ENCODE measurements at regions not wholly inside any gene's neighbourhood (a gene's known extent, or its start where the extent isn't known, plus 50 kb on each side); places are given as distances from the start of the nearest gene placed in this dataset.
"Not testable (repeated sequence)": the region's sequence is repeated elsewhere in the genome, so short reads cannot be mapped to it uniquely, and the experiment has no call there.

- DNase-seq (ENCODE audit: low spot score), result peak; percentile 94
- intact Hi-C loops (cut with DNase I), result not testable (repeated sequence)
Measured at GRCh38 chr10:38355911-38356526, 261.9 kb downstream of the ZNF37A start.

GRCh38 chr10:38356527-38356926, 262.4 kb downstream of the ZNF37A start:
- intact Hi-C loops (cut with DNase I); DNase-seq (ENCODE audit: low spot score): not testable (repeated sequence)

- DNase-seq (ENCODE audit: low spot score); intact Hi-C loops (cut with DNase I): not testable (repeated sequence)
Measured at GRCh38 chr10:38362514-38362913, 268.4 kb downstream of the ZNF37A start.

GRCh38 chr10:38364073-38364472, 269.9 kb downstream of the ZNF37A start:
- DNase-seq (ENCODE audit: low spot score); intact Hi-C loops (cut with DNase I): not testable (repeated sequence)

GRCh38 chr10:38365917-38366316, 271.8 kb downstream of the ZNF37A start:
- DNase-seq (ENCODE audit: low spot score); intact Hi-C loops (cut with DNase I): not testable (repeated sequence)

- intact Hi-C loops (cut with DNase I); DNase-seq (ENCODE audit: low spot score): not testable (repeated sequence)
Measured at GRCh38 chr10:38383800-38384199, 289.7 kb downstream of the ZNF37A start.

- DNase-seq (ENCODE audit: low spot score); intact Hi-C loops (cut with DNase I): not testable (repeated sequence)
Measured at GRCh38 chr10:38386869-38387268, 292.7 kb downstream of the ZNF37A start.

GRCh38 chr10:38390725-38391124, 296.6 kb downstream of the ZNF37A start:
- intact Hi-C loops (cut with DNase I); DNase-seq (ENCODE audit: low spot score): not testable (repeated sequence)

GRCh38 chr10:38395465-38395864, 301.3 kb downstream of the ZNF37A start:
- intact Hi-C loops (cut with DNase I), result not testable (repeated sequence)

GRCh38 chr10:38396178-38396954, 302.2 kb downstream of the ZNF37A start:
- DNase-seq (ENCODE audit: low spot score); intact Hi-C loops (cut with DNase I): not testable (repeated sequence)

More at GRCh38 chr10:38395465-38395864, 301.3 kb downstream of the ZNF37A start:
- DNase-seq (ENCODE audit: low spot score), result not testable (repeated sequence)

GRCh38 chr10:38401565-38401964, 307.4 kb downstream of the ZNF37A start:
- DNase-seq (ENCODE audit: low spot score); intact Hi-C loops (cut with DNase I): not testable (repeated sequence)

GRCh38 chr10:38402442-38403346, 308.6 kb downstream of the ZNF37A start:
- intact Hi-C loops (cut with DNase I), result not testable (repeated sequence)
- peak; percentile 99 for DNase-seq (ENCODE audit: low spot score)

- intact Hi-C loops (cut with DNase I); DNase-seq (ENCODE audit: low spot score): not testable (repeated sequence)
Measured at GRCh38 chr10:38403347-38404117, 309.4 kb downstream of the ZNF37A start.

GRCh38 chr10:38423634-38424033, 329.5 kb downstream of the ZNF37A start:
- DNase-seq (ENCODE audit: low spot score); intact Hi-C loops (cut with DNase I): not testable (repeated sequence)

GRCh38 chr10:38430242-38430641, 336.1 kb downstream of the ZNF37A start:
- DNase-seq (ENCODE audit: low spot score); intact Hi-C loops (cut with DNase I): not testable (repeated sequence)

GRCh38 chr10:38437359-38437758, 343.2 kb downstream of the ZNF37A start:
- DNase-seq (ENCODE audit: low spot score); intact Hi-C loops (cut with DNase I): not testable (repeated sequence)

GRCh38 chr10:38448614-38449355, 354.6 kb downstream of the ZNF37A start:
- intact Hi-C loops (cut with DNase I); DNase-seq (ENCODE audit: low spot score): not testable (repeated sequence)

- intact Hi-C loops (cut with DNase I); DNase-seq (ENCODE audit: low spot score): not testable (repeated sequence)
Measured at GRCh38 chr10:38449618-38450017, 355.5 kb downstream of the ZNF37A start.
